Muscle of arm (tissue), 1 donor: ENCODE measurements at regions not wholly inside any gene's neighbourhood (a gene's known extent, or its start where the extent isn't known, plus 50 kb on each side); places are given as distances from the start of the nearest gene placed in this dataset.
"Not testable (repeated sequence)": the region's sequence is repeated elsewhere in the genome, so short reads cannot be mapped to it uniquely, and the experiment has no call there.

Experiments
- DNase-seq: peaks from one replicate; pipeline ENCODE4 v3.0.0-alpha.2; 2013

GRCh38 chr21:38041493-38041892, 125.2 kb upstream of the KCNJ6 start:
- DNase-seq = no peak

DNA sequence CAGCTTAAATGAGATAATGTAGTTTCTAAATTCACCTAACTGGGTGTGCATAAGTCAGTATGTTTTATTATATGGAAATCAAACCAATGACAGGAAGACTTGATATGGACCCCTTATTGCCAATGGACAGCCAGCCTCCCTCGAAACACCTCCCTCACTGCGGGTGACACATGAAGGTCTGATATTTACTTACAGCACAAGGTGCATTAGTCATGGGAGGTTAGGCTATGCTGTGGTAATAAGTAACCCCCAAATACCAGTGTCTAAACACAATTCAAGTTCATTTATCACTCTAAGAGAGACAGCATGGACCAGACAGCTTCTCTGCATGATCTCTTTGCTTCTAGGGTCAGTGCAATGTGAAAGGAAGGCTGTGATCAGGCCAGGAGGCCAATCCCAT, 126.0 kb upstream of the KCNJ6 start:
- DNase-seq = no peak

GRCh38 chr21:38048167-38048566, 131.9 kb upstream of the KCNJ6 start:
- DNase-seq = no peak

- no peak for DNase-seq
Observed at GRCh38 chr21:38054334-38054733, 138.1 kb upstream of the KCNJ6 start.

DNA sequence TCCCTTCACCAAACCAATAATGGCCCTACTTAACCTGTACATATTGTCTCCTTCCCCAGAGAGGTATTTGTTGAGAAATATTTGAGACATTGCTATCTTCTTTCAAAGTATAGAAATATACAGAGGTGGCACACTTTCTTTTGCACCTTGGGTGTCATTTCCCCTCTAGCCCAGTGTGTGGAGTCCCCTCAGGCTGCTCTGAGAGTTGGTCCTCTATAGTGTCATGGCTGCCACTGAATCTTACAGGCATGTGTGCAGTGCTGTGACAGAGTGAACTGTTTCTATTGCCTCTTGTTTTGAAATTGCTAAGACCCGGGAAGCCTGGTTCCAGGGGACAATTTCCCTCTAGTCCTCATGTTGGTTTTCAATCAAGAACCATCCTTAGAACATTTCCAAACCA, 140.2 kb upstream of the KCNJ6 start:
- no peak for DNase-seq

- DNase-seq = no peak
Observed at GRCh38 chr21:38057626-38058025, 141.4 kb upstream of the KCNJ6 start.

- no peak for DNase-seq
Observed at GRCh38 chr21:38060533-38060932, 144.3 kb upstream of the KCNJ6 start.

DNA sequence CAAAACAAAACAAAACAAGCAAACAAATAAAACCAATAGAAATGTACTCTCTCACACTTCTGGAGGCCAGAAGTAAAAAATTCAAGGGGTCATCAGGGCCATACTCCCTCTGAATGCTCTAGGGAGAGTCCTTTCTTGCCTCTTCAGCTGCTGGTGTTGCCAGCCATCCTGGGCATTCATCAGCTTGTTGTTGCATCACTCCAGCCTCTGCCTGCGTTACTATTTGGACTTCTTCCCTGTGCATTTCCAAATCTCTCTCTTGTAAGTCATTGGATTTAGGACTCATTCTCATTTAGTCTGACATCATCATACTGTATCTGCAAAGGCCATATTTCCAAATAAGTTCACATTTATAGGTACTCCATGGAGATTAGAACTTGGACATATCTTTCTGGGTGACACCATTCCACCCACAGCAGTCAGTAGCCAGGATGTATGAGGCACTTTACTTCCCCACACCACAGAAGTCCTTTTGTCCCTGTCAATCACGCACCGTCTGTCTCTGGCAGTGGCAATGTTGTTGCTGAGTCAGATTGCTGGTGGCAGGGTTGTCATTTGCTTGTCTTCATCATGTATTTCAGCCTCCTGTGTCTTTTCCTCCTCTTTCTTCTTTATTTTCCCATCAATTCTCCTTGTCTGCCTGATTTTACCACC, 151.0 kb upstream of the KCNJ6 start:
- DNase-seq = peak; percentile 20

- no peak for DNase-seq
Observed at GRCh38 chr21:38072489-38072888, 156.2 kb upstream of the KCNJ6 start.

GRCh38 chr21:38075833-38076587, 159.8 kb upstream of the KCNJ6 start:
- peak; percentile 53 for DNase-seq

DNA sequence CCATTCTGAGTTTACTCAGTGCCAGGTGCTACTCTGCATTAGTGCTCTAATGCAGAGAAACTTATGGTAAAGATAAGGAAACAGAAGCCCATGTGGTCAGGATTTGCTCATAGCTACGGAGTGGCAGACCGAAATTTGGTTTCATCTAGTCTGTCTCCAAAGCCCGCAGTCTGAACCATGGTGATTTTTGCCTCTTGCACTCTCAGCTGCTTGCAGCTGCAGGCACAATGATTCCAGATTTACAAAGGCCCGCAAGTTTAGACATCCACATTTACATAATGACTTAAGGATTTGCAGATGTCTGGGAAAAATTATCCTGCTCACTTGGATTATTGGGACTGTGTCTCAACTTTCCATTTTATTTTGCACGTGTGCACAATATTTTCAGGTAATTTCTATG, 161.3 kb upstream of the KCNJ6 start:
- DNase-seq = peak; percentile 51

DNA sequence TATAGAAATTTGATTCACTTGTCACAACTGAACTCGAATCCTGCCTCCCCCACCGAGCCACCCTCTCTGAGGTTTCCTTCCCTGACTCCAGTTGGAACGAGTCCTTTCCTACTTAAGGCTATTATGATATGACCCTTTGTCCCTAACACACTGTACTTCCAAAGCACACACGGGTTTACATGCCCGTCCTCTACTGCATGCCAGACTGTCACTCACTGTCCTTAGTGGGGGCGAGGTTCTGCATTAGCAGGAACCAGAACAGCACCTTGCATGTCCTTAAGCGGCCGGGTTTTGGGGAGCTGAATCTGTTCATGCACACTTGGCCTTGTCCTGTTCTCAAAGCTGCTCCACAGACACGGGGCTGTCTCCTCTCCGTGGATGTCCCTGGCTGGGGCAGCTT, 164.6 kb upstream of the KCNJ6 start:
- DNase-seq = no peak

DNA sequence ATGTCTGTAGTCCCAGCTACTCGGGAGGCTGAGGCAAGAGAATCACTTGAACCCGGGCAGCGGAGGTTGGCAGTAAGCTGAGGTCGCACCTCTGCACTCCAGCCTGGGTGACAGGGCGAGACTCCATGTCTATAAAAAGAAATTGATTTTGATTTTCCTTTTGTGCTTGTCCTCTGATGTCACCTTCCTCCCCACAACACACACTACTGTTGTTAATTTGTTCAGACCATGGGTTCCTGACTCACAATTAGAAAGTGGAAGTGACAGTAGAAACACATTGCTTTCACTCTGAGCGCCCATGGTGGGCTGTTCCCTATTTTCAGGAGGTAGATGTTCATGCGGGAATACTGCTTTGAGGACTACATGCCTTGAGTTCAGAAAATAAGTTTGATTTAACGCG, 165.5 kb upstream of the KCNJ6 start:
- no peak for DNase-seq

DNA sequence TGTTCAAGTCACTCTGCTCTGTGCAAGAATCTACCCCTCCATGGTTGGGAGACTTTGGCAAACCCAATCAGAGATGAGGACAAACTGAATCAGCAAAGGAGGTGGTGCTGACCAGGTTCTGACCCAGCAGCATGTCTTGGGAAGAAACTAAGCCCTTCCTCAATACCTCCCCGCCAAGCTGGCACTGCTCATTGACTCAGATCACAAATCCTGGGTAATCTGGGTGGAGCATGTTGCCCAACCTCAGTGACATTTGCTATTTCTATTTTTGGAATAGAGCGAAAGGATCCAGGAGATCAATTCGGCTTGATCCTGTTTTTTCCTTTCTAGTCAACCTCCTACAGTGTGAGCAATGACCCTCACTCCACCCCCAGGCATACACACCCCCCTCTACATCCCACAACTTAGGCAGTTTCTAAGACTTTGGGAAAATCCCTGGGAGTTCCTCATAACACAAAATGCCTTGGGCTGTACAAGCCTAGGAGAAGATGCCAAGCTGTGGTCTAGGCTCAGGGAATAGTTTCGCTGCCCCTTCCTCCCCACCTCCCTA, 166.8 kb upstream of the KCNJ6 start:
- no peak for DNase-seq

DNA sequence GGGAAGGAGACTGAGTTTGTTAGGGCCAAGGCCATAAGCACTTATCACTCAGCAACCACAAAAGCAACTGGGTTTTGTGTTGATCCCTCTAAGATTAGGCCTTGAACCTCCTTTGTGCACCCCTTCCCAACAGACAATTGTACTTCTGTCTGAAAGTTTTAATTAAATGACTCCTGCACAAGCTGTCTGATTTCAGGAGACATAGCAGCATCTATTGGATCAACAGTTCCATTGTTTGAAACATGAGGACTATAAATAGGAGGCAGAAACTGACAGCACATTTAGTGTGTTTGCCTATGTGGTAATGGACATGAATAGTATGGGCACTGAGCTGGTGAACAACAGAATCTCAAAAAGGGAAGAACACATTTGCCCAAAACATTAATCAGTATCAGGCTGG, 167.3 kb upstream of the KCNJ6 start:
- DNase-seq = no peak

GRCh38 chr21:38086580-38086979, 170.2 kb upstream of the KCNJ15 start:
- no peak for DNase-seq

- DNase-seq = no peak
Observed at GRCh38 chr21:38088916-38089762, 167.7 kb upstream of the KCNJ15 start.

- DNase-seq = no peak
Observed at GRCh38 chr21:38089763-38090046, 167.1 kb upstream of the KCNJ15 start.

GRCh38 chr21:38091061-38091460, 165.7 kb upstream of the KCNJ15 start:
- DNase-seq = not testable (repeated sequence)

DNA sequence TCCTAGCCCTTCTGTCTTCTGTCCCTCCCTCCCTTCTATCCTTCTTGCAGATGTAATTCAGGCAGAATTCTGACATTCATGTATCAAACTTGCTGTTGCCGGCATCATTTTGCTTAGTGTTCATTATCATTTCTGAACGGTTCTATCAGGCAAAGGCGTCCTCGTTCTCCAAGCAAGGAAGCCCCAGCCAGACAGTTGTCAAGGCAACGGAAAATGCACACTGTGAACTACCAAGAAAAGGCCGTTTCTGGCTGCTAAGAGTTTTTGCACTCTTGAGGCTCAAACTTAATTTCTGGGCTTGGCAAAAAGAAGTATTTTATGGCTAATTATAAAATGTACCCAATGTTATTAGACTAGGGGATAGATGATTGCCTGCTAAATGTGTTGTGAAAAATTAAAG, 164.7 kb upstream of the KCNJ15 start:
- DNase-seq = no peak

DNA sequence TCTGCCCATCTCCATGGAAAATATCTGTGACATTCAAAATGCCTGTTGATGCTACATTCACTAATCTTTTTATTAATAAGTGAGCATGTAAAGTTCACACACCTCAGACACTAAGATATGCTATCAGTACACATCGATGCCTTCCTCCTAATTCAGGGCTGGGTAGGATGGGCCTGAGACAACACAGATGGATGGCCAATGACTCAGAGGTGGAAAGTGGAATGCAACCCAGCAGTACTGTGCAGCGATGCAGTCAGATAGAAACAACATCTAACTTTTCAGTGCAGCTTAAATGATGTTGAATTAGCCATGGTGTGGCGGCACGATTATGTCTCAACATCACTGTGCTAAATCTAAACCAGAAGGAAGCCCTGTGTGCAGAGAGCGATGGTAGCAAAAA, 161.6 kb upstream of the KCNJ15 start:
- DNase-seq = no peak

GRCh38 chr21:38097789-38098188, 159.0 kb upstream of the KCNJ15 start:
- no peak for DNase-seq
